GM18858 (cell line): ENCODE measurements at regions not wholly inside any gene's neighbourhood (a gene's known extent, or its start where the extent isn't known, plus 50 kb on each side); places are given as distances from the start of the nearest gene placed in this dataset.

ENCODE experiments used
- ATAC-seq: cut with Tn5 transposase; IDR thresholded peaks from one replicate; pipeline ENCODE4 v1.9.1; 2021; ENCODE audit not compliant: unreplicated experiment

DNA sequence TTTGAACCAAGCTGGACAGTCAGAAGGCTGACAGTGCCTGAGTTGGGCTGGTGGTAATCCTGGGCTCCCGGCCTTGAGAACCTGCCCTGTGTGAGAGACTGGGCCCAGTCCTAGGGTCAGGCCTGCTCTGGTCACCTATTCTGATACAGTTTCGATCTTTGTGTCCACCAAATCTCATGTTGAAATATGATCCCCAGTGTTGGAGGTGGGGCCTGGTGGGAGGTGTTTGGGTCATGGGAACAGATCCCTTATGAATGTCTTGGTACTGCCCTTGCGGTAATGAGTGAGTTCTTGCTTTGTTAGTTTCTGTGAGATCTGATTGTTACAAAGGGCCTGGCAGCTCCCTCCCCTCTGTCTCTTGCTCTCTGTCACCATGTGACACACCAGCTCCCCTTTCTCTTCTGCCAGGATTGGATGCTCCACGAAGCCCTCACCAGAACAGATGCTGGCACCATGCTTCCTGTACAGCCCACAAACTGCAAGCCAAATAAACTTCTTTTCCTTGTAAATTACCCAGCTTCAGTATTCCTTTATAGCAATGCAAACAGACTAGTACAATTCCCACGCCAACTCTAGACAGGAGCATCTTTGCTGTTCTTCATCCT lies 111.8 kb upstream of the ZNF438 start:
- ATAC-seq: no peak

DNA sequence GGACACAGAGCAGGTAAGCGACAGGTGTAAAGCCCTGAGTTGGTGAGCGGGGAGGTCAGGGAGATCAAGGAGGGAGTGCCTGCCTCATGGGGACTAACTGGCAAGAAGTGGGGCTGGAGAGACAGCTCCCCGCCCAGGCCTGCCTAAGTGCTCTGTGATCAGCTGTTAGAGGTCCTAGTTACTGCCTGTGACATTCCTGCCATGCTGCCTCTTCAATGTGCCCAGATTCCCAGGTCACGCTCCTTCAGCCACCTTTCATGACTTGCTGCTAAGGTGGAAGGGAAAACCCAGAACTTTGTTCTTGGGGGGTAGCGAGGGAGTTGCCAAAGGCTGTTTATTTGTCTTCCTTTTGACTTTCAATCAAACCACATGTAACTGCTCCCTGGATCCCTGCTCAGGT lies 114.3 kb upstream of the ZNF438 start:
- no peak for ATAC-seq

DNA sequence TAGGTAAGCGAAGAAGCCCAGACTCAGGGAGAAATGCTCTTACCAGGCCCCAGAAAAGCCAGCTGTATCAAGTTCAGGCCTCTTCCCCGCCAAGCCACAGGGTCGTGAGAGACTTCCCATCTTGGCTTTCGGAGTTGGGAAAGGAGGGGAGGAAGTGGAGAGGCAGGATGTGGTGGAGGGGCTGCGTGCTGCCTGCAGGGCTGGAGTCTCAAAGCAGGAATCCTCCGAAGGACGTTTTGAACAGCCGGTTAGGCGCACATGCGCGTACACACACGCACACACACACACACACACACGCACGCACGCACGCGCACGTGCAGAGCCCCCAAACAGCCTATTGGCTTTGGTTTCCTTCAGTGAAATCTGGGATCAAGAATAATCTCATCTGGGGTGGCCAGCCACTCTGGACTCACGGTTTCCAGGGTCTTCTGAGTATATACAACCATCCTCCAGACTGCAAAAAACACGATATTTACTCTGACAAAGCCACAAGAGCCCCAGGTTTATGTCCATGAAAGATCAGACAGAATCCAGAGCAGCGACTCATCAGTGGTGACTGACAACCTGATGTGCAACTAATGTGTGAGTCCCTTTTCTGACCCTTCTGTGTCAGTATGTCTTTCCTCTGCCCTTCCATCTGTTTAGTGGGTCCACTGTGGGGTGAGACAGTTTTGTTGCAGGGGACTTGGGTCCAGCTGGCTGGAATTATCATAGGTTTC lies 115.0 kb upstream of the ZNF438 start:
- ATAC-seq: no peak

DNA sequence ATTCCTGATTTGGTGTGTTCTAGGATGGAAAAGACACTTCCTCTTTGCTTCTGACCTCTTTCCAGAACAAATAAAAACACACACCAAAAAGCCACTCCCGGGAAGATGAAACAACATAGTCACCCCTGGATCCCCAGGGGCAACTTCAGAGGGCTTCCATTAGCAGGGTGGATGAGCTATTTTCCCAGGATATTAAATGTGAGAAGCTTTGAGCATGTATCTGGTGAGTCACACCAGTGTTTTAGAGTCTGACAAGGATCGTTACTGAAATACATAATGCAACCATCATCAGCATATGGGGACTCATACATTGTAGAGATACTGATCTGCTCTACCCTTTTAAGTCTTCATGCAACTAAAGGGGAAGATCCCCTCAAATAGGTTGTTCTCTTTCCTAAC lies 115.5 kb upstream of the ZNF438 start:
- no peak for ATAC-seq

DNA sequence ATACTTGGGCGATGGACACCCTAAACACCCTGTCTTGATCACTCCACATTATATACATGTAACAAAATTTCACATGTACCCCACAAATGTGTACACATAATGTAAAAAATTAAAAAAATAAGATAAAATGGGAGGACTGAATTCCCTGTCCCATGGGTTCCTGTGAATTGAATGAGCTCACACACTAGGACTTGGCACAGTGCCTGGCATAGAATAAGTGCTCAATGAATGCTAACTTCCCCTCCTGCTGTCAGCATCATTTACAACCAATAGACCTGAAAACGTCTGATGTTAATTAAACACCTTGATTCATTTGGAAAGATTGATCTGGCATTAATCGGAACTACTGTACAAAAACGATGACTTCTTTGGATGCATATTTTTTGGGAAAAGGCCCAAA lies 117.3 kb upstream of the ZNF438 start:
- ATAC-seq: no peak

DNA sequence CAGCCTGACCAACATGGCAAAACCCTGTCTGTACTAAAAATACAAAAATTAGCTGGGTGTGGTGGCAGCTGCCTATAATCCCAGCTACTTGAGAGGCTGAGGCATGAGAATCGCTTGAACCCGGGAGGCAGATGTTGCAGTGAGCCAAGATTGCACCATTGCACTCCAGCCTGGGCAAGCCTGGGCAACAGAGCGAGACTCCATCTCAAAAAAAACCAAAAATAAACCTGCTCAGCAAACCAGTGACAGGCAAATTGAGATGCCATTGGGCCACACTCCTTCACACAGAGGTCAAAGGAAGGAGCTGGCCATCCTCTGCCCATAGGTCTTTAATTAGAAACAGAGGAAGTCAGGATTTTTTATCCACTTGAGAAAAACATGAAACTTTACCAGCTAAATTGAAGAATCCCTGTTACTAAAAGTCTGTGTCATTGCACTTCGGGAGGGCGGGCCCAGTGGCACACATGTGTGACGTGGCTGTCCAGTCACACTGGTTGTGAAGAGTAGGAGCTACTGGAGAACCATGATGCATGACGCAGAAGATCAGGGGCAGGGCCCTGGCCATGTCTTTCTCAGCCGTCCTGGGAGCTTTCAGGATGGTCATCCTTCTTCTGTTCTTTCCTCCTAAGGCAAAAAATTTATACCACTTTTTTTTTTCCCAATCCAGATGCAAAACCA lies 118.3 kb upstream of the ZNF438 start:
- no peak for ATAC-seq

DNA sequence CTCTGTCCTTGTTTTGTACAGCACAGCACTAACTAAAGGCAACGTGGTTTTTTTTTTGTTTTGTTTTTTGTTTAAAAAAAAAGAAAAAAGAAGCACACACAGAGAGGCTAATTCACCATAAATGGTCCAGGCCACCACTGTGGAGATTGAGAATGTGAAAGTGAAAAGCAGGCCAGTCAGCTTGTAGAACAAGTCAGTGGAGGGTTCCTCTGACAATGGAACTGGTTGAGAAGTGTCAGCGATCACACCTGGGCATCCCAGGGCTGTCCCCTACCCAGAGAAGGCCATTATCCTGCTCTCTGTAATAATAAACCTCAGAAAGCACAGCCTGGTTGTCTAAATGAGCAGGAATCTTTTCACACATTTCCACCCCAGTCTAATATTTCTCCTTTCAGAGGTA lies 119.6 kb upstream of the ZNF438 start:
- no peak for ATAC-seq

DNA sequence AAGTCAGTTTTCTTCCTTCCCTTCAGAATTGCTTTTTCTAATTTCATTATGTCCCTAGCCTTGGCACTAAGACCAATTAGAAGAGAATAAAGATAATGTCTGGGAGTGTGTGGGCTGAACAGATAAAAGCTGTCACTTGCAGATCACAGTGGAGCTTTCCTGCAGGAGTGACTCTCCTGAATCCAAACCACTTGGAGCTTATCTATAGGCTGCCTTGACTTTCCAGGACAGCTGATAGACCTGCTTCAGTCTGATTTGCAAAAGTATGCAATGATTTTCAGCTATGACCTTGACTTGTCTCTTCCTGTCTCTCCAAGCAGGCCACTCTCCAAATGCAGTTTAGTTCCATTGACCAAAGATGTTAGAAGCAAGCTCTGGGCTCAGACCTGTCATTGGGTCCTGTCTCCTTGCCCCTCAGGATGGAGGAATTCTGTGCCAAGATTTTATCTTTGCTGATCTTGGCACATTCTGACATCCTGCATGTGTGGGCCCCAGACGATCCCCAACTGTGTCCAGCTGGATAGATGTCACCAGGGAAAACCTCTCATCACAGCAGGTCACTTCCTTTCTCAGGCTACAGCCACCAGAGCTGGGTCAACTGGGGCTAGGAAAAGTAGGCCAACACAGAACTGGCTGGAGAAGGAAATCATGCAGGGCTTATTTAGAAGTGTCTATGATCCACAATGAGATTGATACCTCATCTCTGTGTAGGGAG lies 120.9 kb upstream of the ZNF438 start:
- ATAC-seq: no peak

DNA sequence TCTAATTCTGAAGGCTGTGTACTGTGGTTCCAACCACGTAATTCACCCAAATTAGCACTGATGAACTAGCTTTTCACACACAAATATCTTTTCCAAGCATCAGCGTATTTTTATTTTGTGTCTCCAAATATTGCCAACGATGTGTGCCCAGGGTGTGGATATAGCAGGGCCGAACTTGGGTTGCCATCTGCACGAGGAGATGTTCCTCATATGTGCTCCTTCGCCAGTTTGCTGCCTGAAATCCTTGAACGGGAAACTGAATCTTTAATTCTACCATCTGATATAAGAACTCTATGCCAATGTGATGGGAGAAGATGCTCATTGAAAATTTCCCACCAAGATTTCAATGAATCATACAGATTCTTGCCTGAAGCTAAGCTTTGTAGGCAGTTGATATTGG lies 121.5 kb upstream of the ZNF438 start:
- ATAC-seq: no peak

DNA sequence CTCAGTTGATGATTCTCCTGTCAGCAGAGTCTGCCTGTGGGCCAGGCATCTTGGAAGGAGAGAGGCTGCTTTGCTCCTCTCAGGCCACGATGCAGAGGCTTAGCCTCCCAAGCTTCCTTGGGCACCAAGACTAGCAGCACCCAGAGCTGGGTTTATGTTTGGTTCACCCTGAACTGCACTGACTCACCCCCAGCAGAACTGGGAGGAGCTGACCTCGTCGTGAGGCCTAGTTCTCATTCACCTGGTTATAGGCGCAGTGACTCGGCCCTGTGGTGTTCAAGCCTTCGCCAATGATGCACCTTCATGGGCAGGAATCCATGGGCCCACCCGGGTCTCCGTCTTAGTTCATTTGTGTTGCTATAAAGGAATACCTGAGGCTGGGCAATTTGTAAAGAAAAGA lies 122.0 kb upstream of the ZNF438 start:
- ATAC-seq: no peak

DNA sequence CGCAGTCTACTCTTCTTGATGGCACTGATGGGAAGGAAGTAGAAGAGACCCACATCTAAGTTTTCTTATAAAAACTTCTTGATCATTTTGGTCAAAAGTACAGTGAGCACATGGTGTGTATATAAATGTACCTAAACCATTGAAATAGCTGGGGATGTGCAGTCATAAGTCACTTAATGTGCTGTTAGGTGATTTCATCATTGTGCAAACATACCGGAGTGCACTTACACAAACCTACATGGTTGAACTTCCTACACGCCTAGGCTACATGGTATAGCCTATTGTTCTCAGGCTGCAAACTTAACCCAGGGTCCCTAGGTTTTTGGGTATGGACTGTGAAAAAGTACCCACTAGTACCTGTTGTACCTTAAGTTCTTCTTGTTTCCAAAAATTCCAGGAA lies 123.3 kb upstream of the ZNF438 start:
- ATAC-seq: no peak

DNA sequence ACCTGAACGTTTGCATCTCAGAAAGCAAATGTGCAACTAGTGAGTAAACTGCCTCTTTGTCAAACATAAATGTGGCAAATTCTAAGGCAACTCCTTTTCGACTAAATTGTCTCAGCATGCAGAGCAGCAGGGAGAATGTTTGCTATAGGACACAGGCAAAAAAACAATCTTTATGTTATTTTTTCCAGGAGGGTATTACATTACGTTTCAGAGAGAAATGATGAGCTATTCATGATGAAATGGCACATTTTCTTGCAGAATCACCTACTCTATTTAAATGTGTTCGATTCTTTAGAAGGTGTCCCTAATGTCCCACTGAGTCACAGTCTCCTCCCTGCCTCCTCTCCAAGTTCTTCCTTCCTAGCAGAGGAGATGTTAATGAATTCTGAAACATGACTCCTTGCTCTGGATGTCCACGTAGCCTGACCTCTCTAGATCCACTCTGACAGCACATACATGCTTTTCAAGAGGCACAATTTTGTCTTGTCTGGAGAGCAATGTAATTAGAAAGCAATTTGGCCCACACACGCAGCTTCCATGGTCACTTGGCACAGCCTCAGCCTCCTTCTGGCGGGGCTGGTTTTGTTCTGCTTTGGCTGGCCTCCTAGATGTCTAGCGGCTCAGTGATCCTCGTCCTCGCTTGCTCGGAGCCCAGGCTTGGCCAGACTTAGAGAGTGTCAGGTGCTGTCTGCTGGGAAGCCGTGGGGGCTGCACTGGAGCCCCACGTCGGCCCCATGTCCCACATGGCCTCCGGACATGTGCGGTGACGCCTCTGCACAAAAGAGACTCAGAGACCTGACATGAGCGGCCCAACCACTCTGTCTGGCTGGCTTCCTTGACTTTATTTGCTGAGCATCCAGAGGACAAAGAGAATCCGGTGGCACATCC lies 125.7 kb upstream of the ZNF438 start:
- ATAC-seq: no peak

DNA sequence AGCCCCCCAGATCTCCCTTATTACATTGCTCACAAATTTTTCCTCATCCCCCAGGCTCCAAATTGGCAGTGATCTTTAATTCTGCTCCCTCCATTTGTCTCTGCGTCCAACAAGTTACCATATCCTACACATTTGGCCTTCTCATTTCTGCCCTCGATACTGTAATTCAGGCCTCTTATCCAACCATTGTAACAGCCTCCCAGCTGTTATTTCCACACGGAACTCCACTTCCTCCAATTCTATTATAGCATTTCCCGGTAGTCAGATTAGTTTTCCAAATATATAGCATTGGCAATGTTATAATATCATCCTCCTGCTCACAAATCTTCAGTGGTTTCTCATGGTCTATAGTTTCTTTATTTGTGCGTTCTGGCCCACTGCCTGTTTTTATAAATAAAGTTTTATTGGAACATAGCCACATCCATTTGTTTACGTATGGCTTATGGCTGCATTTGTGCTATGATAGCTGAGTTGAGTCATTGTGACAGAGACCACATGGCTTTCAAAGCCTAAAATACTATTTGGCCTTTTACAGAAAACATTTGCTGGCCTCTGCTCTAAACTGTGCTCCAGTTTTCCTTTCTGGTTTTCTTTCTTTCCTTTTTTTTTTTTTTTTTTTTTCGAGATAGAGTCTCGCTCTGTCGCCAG lies 126.5 kb upstream of the ZNF438 start:
- ATAC-seq: no peak

DNA sequence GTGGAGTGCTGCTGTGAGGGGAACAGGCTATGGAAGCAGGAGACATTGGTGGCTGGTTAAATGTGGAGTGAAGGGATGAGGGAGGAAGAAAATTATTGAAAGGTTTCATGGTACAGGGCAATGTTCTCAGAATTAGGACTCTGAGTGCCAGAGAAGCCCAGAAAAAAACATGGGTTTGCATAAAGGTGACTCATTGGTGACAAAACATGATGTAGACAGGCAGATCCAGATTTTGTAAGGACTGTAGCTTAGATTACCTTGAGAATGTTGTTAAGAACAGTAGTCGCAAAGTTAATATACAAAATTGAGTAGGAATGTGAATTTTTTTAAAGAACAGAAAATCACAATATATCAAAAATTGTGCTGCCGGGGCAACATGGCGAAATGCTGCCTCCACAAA lies 134.9 kb upstream of the ZNF438 start:
- ATAC-seq: no peak

DNA sequence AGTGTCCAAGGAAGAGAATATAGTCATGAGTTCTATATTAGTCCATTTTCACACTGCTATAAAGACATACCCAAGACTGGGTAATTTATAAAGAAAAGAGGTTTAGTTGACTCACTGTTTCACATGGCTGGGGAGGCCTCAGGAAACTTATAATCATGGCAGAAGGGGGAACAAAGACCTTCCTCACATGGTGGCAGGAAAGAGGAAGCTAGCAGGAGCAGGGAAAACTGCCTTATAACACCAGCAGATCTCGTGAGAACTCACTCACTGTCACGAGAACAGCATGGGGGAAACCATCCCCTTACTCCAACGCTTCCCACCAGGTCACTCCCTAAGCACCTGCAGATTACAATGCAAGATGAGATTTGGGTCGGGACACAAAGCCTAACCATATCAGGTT lies 139.0 kb upstream of the ZNF438 start:
- no peak for ATAC-seq

DNA sequence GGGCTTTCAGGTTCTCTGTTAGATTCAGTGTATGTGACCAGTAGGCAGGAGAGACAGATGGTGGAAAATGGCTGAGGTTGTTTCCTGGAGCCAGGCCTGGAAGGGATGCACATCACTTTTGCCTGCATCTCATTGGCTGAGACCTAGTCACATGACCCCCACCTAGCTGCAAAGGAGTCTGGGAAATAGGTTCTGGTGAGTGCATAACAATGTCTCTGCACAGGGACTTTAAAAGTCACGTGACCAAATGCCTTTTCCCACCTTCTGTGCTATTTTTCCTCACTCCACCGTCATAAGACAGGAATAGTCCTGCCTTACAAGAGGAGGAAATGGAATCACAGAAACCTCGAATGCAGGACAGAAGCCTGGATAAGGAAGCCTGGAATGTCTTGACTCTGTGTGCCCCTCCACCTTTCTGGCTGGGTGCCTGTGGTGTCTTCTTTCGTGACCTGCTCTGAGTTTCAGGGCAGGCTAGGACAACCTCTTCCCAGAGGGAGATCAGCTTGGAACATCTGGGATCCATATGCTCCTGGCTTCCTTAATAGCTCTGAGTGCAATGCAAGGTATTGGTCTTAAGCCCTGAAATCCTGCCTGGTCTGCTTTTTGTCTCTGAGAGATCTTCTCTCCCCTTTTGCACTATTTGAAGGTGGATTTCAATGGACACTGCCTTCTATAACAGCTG lies 139.9 kb upstream of the ZNF438 start:
- ATAC-seq: no peak

DNA sequence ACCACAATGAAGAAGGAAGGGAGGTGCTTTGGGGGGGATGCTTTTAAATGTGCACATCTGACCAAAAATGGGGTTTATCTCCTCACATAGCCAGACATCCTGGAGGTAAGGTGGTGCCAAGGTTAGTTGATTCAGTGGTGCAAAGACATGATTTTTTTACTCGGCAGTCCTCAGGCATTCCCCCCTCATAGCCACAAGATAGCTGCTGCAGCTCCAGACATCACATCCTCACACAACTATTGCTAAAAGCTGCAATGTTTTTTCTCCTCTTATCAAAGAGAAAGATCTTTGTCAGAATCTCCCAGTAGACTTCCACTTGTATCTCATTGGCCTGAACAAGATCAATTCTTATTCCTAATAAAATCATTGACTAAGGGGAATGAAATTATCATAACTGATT lies 141.3 kb upstream of the ZNF438 start:
- no peak for ATAC-seq

DNA sequence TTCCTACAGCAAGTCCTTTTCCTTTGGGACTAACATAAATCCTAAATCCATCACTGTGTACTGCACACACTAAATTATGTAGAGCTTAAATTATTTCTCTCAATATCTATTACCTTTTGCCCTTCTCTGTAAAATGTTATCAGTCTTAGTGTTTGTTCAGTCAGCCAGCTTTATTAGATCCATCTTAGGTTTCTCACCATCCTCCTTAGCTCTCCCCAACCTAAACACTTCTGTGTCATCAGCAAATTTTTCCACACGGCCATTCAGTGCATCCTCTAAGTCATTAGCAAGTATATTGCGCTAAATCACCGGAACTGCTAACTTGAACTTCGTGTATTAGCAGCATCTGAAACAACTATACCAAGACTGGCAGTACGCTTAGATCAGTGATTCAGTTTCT lies 142.1 kb upstream of the ZNF438 start:
- ATAC-seq: no peak

DNA sequence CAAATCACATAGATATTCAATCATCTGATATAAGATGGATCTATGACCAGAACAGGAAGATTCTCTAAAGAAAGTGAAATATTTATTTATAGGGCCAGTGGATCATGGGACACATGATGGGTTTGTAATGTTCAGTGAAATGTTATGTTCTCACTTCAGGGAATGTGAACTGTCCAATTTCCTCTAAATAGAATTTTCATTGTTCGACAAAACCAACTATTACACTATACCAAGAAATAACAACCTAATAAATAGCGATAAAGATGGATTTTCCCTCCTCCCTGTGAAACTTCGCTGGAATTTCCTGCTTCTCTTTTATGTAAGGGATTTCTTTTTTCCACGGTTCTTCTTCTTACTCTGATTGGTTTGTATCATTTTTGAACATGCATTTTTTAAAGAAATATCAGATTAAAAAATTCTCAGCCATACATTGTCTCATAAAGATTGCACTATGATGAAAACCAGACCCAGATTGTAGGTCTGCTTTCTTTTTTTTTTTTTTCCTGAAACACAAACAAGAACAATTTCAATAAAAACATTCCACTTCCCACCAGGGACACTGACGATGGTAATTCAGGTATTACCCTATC lies 139.8 kb upstream of the ZEB1 start:
- no peak for ATAC-seq
